MM.1S (cell line): ENCODE measurements at regions not wholly inside any gene's neighbourhood (a gene's known extent, or its start where the extent isn't known, plus 50 kb on each side); places are given as distances from the start of the nearest gene placed in this dataset.

Experiments
- EZH2 ChIP-seq: fragments of 300-600 bp; sonication (generic); optimal IDR thresholded peaks from 2 replicates; pipeline ENCODE3; 2017; ENCODE audit warnings: low read depth, mild to moderate bottlenecking, antibody characterized with exemption, low read length, mixed read lengths
- EZH2phosphoT487 ChIP-seq: fragments of 300-600 bp; sonication (generic); IDR thresholded peaks from 2 replicates; pipeline ENCODE4 v1.6.1; 2018; ENCODE audit warnings: antibody characterized with exemption, low read length

DNA sequence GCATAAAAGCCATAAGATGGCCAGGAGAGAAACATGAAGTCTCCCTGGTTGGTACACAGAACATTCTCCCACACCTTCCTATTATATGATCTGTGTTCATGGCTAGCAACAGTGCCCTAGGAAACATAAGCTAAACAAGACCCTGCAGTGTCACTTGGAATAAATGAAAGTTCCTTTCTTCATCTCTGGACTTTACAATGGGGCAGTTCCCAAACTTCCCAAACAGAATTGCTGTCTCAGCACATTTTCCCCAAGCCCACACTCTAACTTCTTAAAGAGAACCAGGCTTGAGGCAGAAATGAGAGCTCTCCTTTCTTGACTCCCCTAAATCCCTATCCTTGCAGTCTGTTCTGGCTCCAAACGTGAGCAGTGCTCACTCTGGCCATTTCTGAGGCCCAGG is 173.2 kb upstream of the CREB1 start:
- TF ChIP-seq EZH2 (no peak), EZH2phosphoT487 (no peak)
